GM12864 (cell line): ENCODE measurements at regions not wholly inside any gene's neighbourhood (a gene's known extent, or its start where the extent isn't known, plus 50 kb on each side); places are given as distances from the start of the nearest gene placed in this dataset.

ENCODE experiments used
- DNase-seq: peaks from one replicate; pipeline ENCODE4 v3.0.0-alpha.2; 2011; ENCODE audit warnings: low read depth
- H3K4me3 ChIP-seq: 2 replicates; pipeline ENCODE4 v1.5.1; 2011; ENCODE audit warnings: mild to moderate bottlenecking, low read depth, low read length, control low read depth
- CTCF ChIP-seq: IDR thresholded peaks from 2 replicates; pipeline ENCODE4 v1.5.1; 2011; ENCODE audit warnings: low read depth, mild to moderate bottlenecking, moderate library complexity, low read length, control low read depth, inconsistent platforms; ENCODE audit errors: missing control alignments

- no peak for TF ChIP-seq CTCF
- no peak for DNase-seq
- H3K4me3 ChIP-seq: no peak overlapping the region
Measured at GRCh38 chr5:170168797-170169196, 63.1 kb downstream of the FOXI1 start.

DNA sequence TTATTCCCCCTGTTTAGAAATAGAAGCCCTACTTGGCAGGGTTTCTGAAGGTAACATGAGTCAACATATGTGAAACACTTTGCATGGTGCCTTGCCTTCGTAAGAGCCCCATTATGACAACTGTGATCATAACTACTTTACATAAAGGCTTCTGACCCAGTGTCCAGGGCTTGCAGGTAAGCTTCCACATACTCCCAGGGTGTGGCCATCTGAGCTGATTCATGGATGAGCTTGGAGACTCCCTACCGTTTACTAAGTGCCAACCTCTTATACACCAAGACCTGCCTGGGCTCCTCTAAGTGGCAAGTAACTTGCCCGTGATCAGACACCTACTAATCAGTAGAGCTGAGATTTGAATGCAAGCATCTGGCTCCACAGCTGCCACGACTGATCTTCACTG, 62.8 kb upstream of the C5orf58 start:
- no peak for DNase-seq
- H3K4me3 ChIP-seq: no peak overlapping the region
- TF ChIP-seq CTCF: no peak

- no peak for DNase-seq
Measured at GRCh38 chr5:170171811-170172210, 61.0 kb upstream of the C5orf58 start.

DNA sequence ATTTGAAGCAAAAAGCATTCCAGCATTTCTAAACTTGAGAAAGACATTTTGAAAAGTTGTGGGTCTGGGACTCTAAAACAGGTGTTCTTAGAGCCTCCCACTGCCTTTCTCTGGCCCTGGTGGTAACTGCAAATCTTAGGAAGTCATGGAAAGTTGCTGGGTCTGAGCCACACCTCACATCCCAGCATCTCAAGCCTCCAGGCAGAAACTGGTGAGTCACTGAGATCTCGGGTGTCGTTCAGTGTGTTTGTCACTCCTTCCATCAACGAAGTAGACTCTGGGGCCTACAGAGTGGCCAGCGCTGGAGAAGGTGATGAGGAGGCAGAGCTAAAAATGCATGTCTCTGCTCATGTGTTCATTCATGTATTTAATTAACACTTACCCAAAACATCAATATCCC, 59.6 kb upstream of the C5orf58 start:
- TF ChIP-seq CTCF: no peak
- DNase-seq: no peak
- H3K4me3 ChIP-seq: no peak overlapping the region

More at GRCh38 chr5:170171811-170172210, 61.0 kb upstream of the C5orf58 start:
- TF ChIP-seq CTCF: no peak
- H3K4me3 ChIP-seq: no peak overlapping the region

DNA sequence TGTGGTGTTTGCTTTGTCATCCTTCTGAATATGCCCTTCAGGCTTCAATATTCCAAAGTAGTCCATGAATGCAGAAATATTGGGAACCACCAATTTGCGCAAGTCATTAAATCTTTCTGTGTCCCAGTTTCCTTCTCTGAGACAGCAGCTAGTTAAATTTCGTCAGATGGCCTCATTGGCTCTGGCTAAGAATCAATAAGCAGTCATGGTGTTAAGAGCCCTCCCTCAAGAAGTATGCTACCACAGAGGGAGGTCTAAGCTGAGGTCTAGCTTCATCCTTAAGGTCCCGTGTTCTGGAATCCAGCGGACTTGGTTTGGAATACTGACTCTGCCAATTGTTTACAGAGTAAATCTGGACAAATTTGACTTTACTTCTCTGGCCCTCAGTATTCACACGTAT, 59.1 kb upstream of the C5orf58 start:
- DNase-seq: no peak
- H3K4me3 ChIP-seq: no peak overlapping the region
- TF ChIP-seq CTCF: no peak

GRCh38 chr5:170176916-170177315, 55.9 kb upstream of the C5orf58 start:
- H3K4me3 ChIP-seq: no peak overlapping the region
- no peak for TF ChIP-seq CTCF
- DNase-seq: no peak

DNA sequence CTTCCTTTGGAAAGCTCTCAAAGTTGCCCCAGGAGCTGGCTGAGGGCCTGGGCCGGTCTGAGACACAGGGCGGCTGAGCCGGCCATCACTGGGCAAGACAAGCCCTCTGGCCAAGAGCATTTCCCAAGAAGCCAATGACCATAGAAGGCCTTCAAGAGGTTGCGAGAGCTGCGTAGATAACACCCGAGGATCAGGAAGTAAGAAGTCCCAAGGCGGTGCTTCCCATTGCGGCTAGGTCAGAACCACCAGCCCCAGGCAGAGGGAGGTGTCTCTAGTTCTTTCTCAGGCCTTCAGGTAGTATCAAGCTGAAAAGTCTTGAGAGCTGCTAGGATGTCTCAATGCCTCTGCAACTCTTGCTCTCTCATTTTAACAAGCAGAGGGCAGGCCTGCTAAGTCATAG, 54.0 kb upstream of the C5orf58 start:
- no peak overlapping the region for H3K4me3 ChIP-seq
- DNase-seq: no peak
- TF ChIP-seq CTCF: no peak
